ENCODE measurements at regions not wholly inside any gene's neighbourhood (a gene's known extent, or its start where the extent isn't known, plus 50 kb on each side); places are given as distances from the start of the nearest gene placed in this dataset.

GRCh38 chr4:143281507-143282190 is 55.0 kb upstream of the GAB1 start:
- H4K20me1 ChIP-seq (ENCODE audit: insufficient read depth), result no peaks in the 10 kb centered on the region
- no peaks in the 10 kb centered on the region for H3K79me2 ChIP-seq (ENCODE audit: insufficient read depth)
- no peak for TF ChIP-seq NRF1 (IDR thresholded peaks at IDR 0.05; ENCODE audit: low read depth, low read length)
- TF ChIP-seq PBX3 (IDR thresholded peaks at IDR 0.05), result no peak
- TF ChIP-seq POLR2AphosphoS5 (IDR thresholded peaks at IDR 0.05; ENCODE audit: low read depth, low read length), result no peak
- no peak for TF ChIP-seq IRF3 (IDR thresholded peaks at IDR 0.05; ENCODE audit: low read depth, low read length)
- no peak for TF ChIP-seq NFIC (IDR thresholded peaks at IDR 0.05; ENCODE audit: borderline replicate concordance)
- TF ChIP-seq YY1 (IDR thresholded peaks at IDR 0.05; ENCODE audit: low read depth), result no peak
- no peak for TF ChIP-seq FOXM1 (IDR thresholded peaks at IDR 0.05; ENCODE audit: low read depth)
- no peak for DNase-seq
- H3K4me2 ChIP-seq, result no peak overlapping the region
- no peak overlapping the region for H2AFZ ChIP-seq (ENCODE audit: low read depth)
- no peak overlapping the region for H3K27ac ChIP-seq (ENCODE audit: low read depth in 2 of 2, low read length in 1 of 2)
- WGBS (ENCODE audit: low lambda C conversion rate), result 95% methylated on average over 4 of the region's 4 CpGs
- H3K4me1 ChIP-seq (ENCODE audit: control insufficient read depth in 1 of 2, insufficient read depth in 2 of 2, low read depth in 1 of 2, low read length in 1 of 2), result peaks cover 2 to 12% of the 10 kb centered on the region in 2 experiments
- no peaks in the 10 kb centered on the region for H3K36me3 ChIP-seq (replicated peaks in 1 of 2; ENCODE audit: control insufficient read depth in 1 of 2, insufficient read depth in 2 of 2, low read length in 1 of 2)
- no peaks in the 10 kb centered on the region for H3K27me3 ChIP-seq (ENCODE audit: insufficient read depth)
- POLR2A ChIA-PET, result no interaction called here
- H3K9me2 ChIP-seq, result no peaks in the 10 kb centered on the region
- no peaks in the 10 kb centered on the region for H3K9me3 ChIP-seq
- H3K4me3 ChIP-seq (ENCODE audit: low read depth in 2 of 2, low read length in 1 of 2), result no peak overlapping the region
- CTCF ChIA-PET, result interaction anchor here (0.8 to 1.0 kb wide), 2 partner anchors 13 to 84 kb away, joined by 3 to 4 read pairs; no protein-coding TSS in a partner anchor
- H3K9ac ChIP-seq, result no peak overlapping the region
- H3F3A ChIP-seq (replicated peaks; ENCODE audit: insufficient read depth), result peaks cover 5% of the 10 kb centered on the region

- POLR2A ChIA-PET, result no interaction called here
- Histone ChIP-seq H4K20me1 (ENCODE audit: insufficient read depth) (no peaks in the 10 kb centered on the region), H3K9ac (no peak overlapping the region), H3K9me2 (no peaks in the 10 kb centered on the region), H2AFZ (ENCODE audit: low read depth) (no peak overlapping the region), H3K27ac (ENCODE audit: low read depth in 2 of 2, low read length in 1 of 2) (no peak overlapping the region), H3F3A (replicated peaks; ENCODE audit: insufficient read depth) (peaks cover 11% of the 10 kb centered on the region), H3K9me3 (no peaks in the 10 kb centered on the region), H3K79me2 (ENCODE audit: insufficient read depth) (no peaks in the 10 kb centered on the region), H3K27me3 (ENCODE audit: insufficient read depth) (no peaks in the 10 kb centered on the region), H3K4me1 (ENCODE audit: control insufficient read depth in 1 of 2, insufficient read depth in 2 of 2, low read depth in 1 of 2, low read length in 1 of 2) (peaks cover 2 to 16% of the 10 kb centered on the region in 2 experiments), H3K4me2 (no peak overlapping the region), H3K36me3 (replicated peaks in 1 of 2; ENCODE audit: control insufficient read depth in 1 of 2, insufficient read depth in 2 of 2, low read length in 1 of 2) (no peaks in the 10 kb centered on the region), H3K4me3 (ENCODE audit: low read depth in 2 of 2, low read length in 1 of 2) (no peak overlapping the region)
- CTCF ChIA-PET, result interaction anchor here (1.0 kb wide), 1 partner anchor 84 kb away, joined by 4 read pairs; no protein-coding TSS in a partner anchor
- 76% methylated on average over 3 of the region's 3 CpGs for WGBS (ENCODE audit: low lambda C conversion rate)
- TF ChIP-seq NRF1 (IDR thresholded peaks at IDR 0.05; ENCODE audit: low read depth, low read length), result no peak
- no peak for TF ChIP-seq FOXJ3 (CRISPR knock-in tag; IDR thresholded peaks at IDR 0.05)
- TF ChIP-seq RAD21 (IDR thresholded peaks at IDR 0.05; ENCODE audit: low read length), result no peak
- TF ChIP-seq MAX (IDR thresholded peaks at IDR 0.05; ENCODE audit: low read depth), result no peak
- TF ChIP-seq MXI1 (IDR thresholded peaks at IDR 0.05; ENCODE audit: low read depth, low read length), result no peak
- no peak for TF ChIP-seq MEF2A (IDR thresholded peaks at IDR 0.05; ENCODE audit: borderline replicate concordance, low read depth)
- TF ChIP-seq ELF1 (IDR thresholded peaks at IDR 0.05), result no peak
- no peak for TF ChIP-seq RFX5 (IDR thresholded peaks at IDR 0.05; ENCODE audit: low read length)
- TF ChIP-seq NFIC (IDR thresholded peaks at IDR 0.05; ENCODE audit: borderline replicate concordance), result no peak
- no peak for TF ChIP-seq IRF3 (IDR thresholded peaks at IDR 0.05; ENCODE audit: low read depth, low read length)
- no peak for TF ChIP-seq POLR2AphosphoS5 (IDR thresholded peaks at IDR 0.05; ENCODE audit: low read depth, low read length)
- TF ChIP-seq GATA2 (CRISPR knock-in tag; IDR thresholded peaks at IDR 0.05), result no peak
- no peak for TF ChIP-seq TAF1 (IDR thresholded peaks at IDR 0.05; ENCODE audit: borderline replicate concordance, low read depth, low read length)
- no peak for TF ChIP-seq FOXM1 (IDR thresholded peaks at IDR 0.05; ENCODE audit: low read depth)
- no peak for TF ChIP-seq RXRA (IDR thresholded peaks at IDR 0.05; ENCODE audit: borderline replicate concordance, low read depth)
- no peak for TF ChIP-seq SMC3 (IDR thresholded peaks at IDR 0.05; ENCODE audit: low read depth, low read length)
- no peak for TF ChIP-seq EP300 (IDR thresholded peaks at IDR 0.05; ENCODE audit: borderline replicate concordance in 1 of 2, low read depth in 1 of 2, low read length in 1 of 2)
- TF ChIP-seq TEAD4 (IDR thresholded peaks at IDR 0.05; ENCODE audit: borderline replicate concordance, insufficient read depth), result no peak
- DNase-seq, result peak; percentile 12
Measured at GRCh38 chr4:143282211-143282707, 54.4 kb upstream of the GAB1 start.

Measured in SK-N-SH (cell line).